ENCODE measurements at regions not wholly inside any gene's neighbourhood (a gene's known extent, or its start where the extent isn't known, plus 50 kb on each side); places are given as distances from the start of the nearest gene placed in this dataset.

GRCh38 chr13:76813000-76813691 lies 73.1 kb downstream of the KCTD12 start:
- no peak overlapping the region for H3K27ac ChIP-seq (ENCODE audit: control insufficient read depth, insufficient read depth, low read length)
- H3K4me3 ChIP-seq (ENCODE audit: control insufficient read depth in 2 of 3, extremely low read depth in 1 of 3, insufficient read depth in 2 of 3, low read depth in 1 of 3, low read length in 3 of 3), result no peak overlapping the region
- H3K79me2 ChIP-seq (ENCODE audit: control insufficient read depth, insufficient read depth, low read length), result no peaks in the 10 kb centered on the region
- no peaks in the 10 kb centered on the region for H3K36me3 ChIP-seq (ENCODE audit: control insufficient read depth in 2 of 2, extremely low read depth in 1 of 2, insufficient read depth in 2 of 2, low read length in 2 of 2)
- FAIRE-seq (no peak), DNase-seq (ENCODE audit: low read depth, low spot score) (no peak)
- H3K4me2 ChIP-seq (ENCODE audit: control insufficient read depth, extremely low read depth, insufficient read depth, low read depth, low read length), result no peak overlapping the region
- dilution Hi-C loops (cut with MboI; ENCODE audit: extremely low pct_ligation_motif_present, low sequenced_read_pairs), result no loop called here
- no peaks in the 10 kb centered on the region for H3K4me1 ChIP-seq (ENCODE audit: control insufficient read depth, extremely low read depth, insufficient read depth, low read length)
- H2AFZ ChIP-seq (ENCODE audit: control insufficient read depth, low read length), result no peak overlapping the region
- no peaks in the 10 kb centered on the region for H3K27me3 ChIP-seq (ENCODE audit: control insufficient read depth, extremely low read depth, insufficient read depth, low read length)
- no peaks in the 10 kb centered on the region for H3K9me3 ChIP-seq (ENCODE audit: control insufficient read depth, low read depth, low read length)
- H3K9me1 ChIP-seq (ENCODE audit: control insufficient read depth, extremely low read depth, insufficient read depth, low read length), result no peaks in the 10 kb centered on the region
- TF ChIP-seq CTCF (optimal IDR thresholded peaks at IDR 0.05 in 1 of 3, IDR thresholded peaks at IDR 0.05 in 1 of 3, conservative IDR thresholded peaks at IDR 0.05 in 1 of 3; ENCODE audit: extremely low read depth in 1 of 3, insufficient read depth in 2 of 3, low read length in 3 of 3) (no peak), EZH2 (IDR thresholded peaks at IDR 0.05; ENCODE audit: low read length) (no peak)
- H3K9ac ChIP-seq (ENCODE audit: control insufficient read depth, extremely low read depth, insufficient read depth, low read length), result no peak overlapping the region
- H4K20me1 ChIP-seq (ENCODE audit: control insufficient read depth, extremely low read depth, insufficient read depth, low read length), result no peaks in the 10 kb centered on the region

GRCh38 chr13:76812206-76812897 lies 73.9 kb downstream of the KCTD12 start:
- H3K4me1 ChIP-seq (ENCODE audit: control insufficient read depth, extremely low read depth, insufficient read depth, low read length), result no peaks in the 10 kb centered on the region
- no peak overlapping the region for H3K4me2 ChIP-seq (ENCODE audit: control insufficient read depth, extremely low read depth, insufficient read depth, low read depth, low read length)
- no peak overlapping the region for H3K4me3 ChIP-seq (ENCODE audit: control insufficient read depth in 2 of 3, extremely low read depth in 1 of 3, insufficient read depth in 2 of 3, low read depth in 1 of 3, low read length in 3 of 3)
- H3K9me1 ChIP-seq (ENCODE audit: control insufficient read depth, extremely low read depth, insufficient read depth, low read length), result no peaks in the 10 kb centered on the region
- no peaks in the 10 kb centered on the region for H3K9me3 ChIP-seq (ENCODE audit: control insufficient read depth, low read depth, low read length)
- H3K79me2 ChIP-seq (ENCODE audit: control insufficient read depth, insufficient read depth, low read length), result no peaks in the 10 kb centered on the region
- FAIRE-seq (no peak), DNase-seq (ENCODE audit: low read depth, low spot score) (no peak)
- no peaks in the 10 kb centered on the region for H3K36me3 ChIP-seq (ENCODE audit: control insufficient read depth in 2 of 2, extremely low read depth in 1 of 2, insufficient read depth in 2 of 2, low read length in 2 of 2)
- no peak overlapping the region for H2AFZ ChIP-seq (ENCODE audit: control insufficient read depth, low read length)
- H3K27ac ChIP-seq (ENCODE audit: control insufficient read depth, insufficient read depth, low read length), result no peak overlapping the region
- no peak overlapping the region for H3K9ac ChIP-seq (ENCODE audit: control insufficient read depth, extremely low read depth, insufficient read depth, low read length)
- dilution Hi-C loops (cut with MboI; ENCODE audit: extremely low pct_ligation_motif_present, low sequenced_read_pairs), result no loop called here
- no peaks in the 10 kb centered on the region for H4K20me1 ChIP-seq (ENCODE audit: control insufficient read depth, extremely low read depth, insufficient read depth, low read length)
- no peaks in the 10 kb centered on the region for H3K27me3 ChIP-seq (ENCODE audit: control insufficient read depth, extremely low read depth, insufficient read depth, low read length)
- TF ChIP-seq EZH2 (IDR thresholded peaks at IDR 0.05; ENCODE audit: low read length), result no peak
- no peak for TF ChIP-seq CTCF (optimal IDR thresholded peaks at IDR 0.05 in 1 of 3, IDR thresholded peaks at IDR 0.05 in 1 of 3, conservative IDR thresholded peaks at IDR 0.05 in 1 of 3; ENCODE audit: extremely low read depth in 1 of 3, insufficient read depth in 2 of 3, low read length in 3 of 3)
